ENCODE measurements at regions not wholly inside any gene's neighbourhood (a gene's known extent, or its start where the extent isn't known, plus 50 kb on each side); places are given as distances from the start of the nearest gene placed in this dataset.
"Not testable (repeated sequence)": the region's sequence is repeated elsewhere in the genome, so short reads cannot be mapped to it uniquely, and the experiment has no call there.

GRCh38 chr22:41023299-41023623 is 69.1 kb upstream of the EP300 start:
- in situ Hi-C loops (cut with MboI; ENCODE audit: low pct_unique_long_range_greater_than_20kb in 2 of 9, low sequenced_read_pairs in 9 of 9, unreplicated experiment in 9 of 9), result no loop called here
- no peak overlapping the region for H3K4me3 ChIP-seq
- WGBS, 10 experiments, result 50 to 100% (median 89%) methylated on average over 1 to 5 of the region's 5 CpGs
- no peak overlapping the region for H3K27ac ChIP-seq
- no peak for ATAC-seq (replicated peaks in 6 of 8)
- peaks cover 8 to 11% of the 10 kb centered on the region in 2 donors for H3K4me1 ChIP-seq (replicated peaks in 1 of 2)

- no peak overlapping the region for H3K27ac ChIP-seq
- ATAC-seq (replicated peaks in 6 of 8), result peak in 5 of 8 experiments; percentile 17 to 81 (median 53)
- WGBS, 10 experiments, result 8 to 100% (median 81%) methylated on average over 1 to 3 of the region's 3 CpGs; no CpG with 5 or more reads in 1 of the 10 experiments
- no peaks in the 10 kb centered on the region for H3K4me1 ChIP-seq (replicated peaks in 1 of 2)
- no peak overlapping the region for H3K4me3 ChIP-seq
- in situ Hi-C loops (cut with MboI; ENCODE audit: low pct_unique_long_range_greater_than_20kb in 2 of 9, low sequenced_read_pairs in 9 of 9, unreplicated experiment in 9 of 9), result no loop called here
Measured at GRCh38 chr22:41028841-41029240, 63.6 kb upstream of the EP300 start.

GRCh38 chr22:41030891-41031290 is 61.5 kb upstream of the EP300 start:
- Histone ChIP-seq H3K4me1 (replicated peaks in 1 of 2) (no peaks in the 10 kb centered on the region), H3K27ac (no peak overlapping the region), H3K4me3 (no peak overlapping the region)
- in situ Hi-C loops (cut with MboI; ENCODE audit: low pct_unique_long_range_greater_than_20kb in 2 of 9, low sequenced_read_pairs in 9 of 9, unreplicated experiment in 9 of 9), result no loop called here
- WGBS, 10 experiments, result 33 to 100% (median 100%) methylated on average over 1 to 4 of the region's 4 CpGs; no CpG with 5 or more reads in 3 of the 10 experiments
- no peak for ATAC-seq (replicated peaks in 6 of 8)

GRCh38 chr22:41034706-41035105 is 57.7 kb upstream of the EP300 start:
- 40 to 100% (median 80%) methylated on average over 1 to 4 of the region's 4 CpGs; no CpG with 5 or more reads in 3 of the 10 experiments for WGBS, 10 experiments
- no peak for ATAC-seq (replicated peaks in 6 of 8)
- peaks cover 0 to 8% of the 10 kb centered on the region in 2 donors for H3K4me1 ChIP-seq (replicated peaks in 1 of 2)

GRCh38 chr22:41036924-41037323 is 55.5 kb upstream of the EP300 start:
- no peak overlapping the region for H3K27ac ChIP-seq
- H3K4me3 ChIP-seq, result no peak overlapping the region
- peaks cover 0 to 8% of the 10 kb centered on the region in 2 donors for H3K4me1 ChIP-seq (replicated peaks in 1 of 2)
- peak in 4 of 8 experiments; percentile 35 to 66 (median 46) for ATAC-seq (replicated peaks in 6 of 8)
- 39 to 67% (median 58%) methylated on average over 2 to 7 of the region's 7 CpGs for WGBS, 10 experiments
- in situ Hi-C loops (cut with MboI; ENCODE audit: low pct_unique_long_range_greater_than_20kb in 2 of 9, low sequenced_read_pairs in 9 of 9, unreplicated experiment in 9 of 9), result no loop called here

More at GRCh38 chr22:41034706-41035105, 57.7 kb upstream of the EP300 start:
- Histone ChIP-seq H3K4me3 (no peak overlapping the region), H3K27ac (no peak overlapping the region)
- in situ Hi-C loops (cut with MboI; ENCODE audit: low pct_unique_long_range_greater_than_20kb in 2 of 9, low sequenced_read_pairs in 9 of 9, unreplicated experiment in 9 of 9), result no loop called here

GRCh38 chr22:41038732-41039131 is 53.7 kb upstream of the EP300 start:
- peaks cover 0 to 8% of the 10 kb centered on the region in 2 donors for H3K4me1 ChIP-seq (replicated peaks in 1 of 2)
- in situ Hi-C loops (cut with MboI; ENCODE audit: low pct_unique_long_range_greater_than_20kb in 2 of 9, low sequenced_read_pairs in 9 of 9, unreplicated experiment in 9 of 9), result no loop called here
- ATAC-seq (replicated peaks in 6 of 8), result peak in 1 of 8 experiments; percentile 31
- no peak overlapping the region for H3K4me3 ChIP-seq
- no peak overlapping the region for H3K27ac ChIP-seq
- WGBS, 10 experiments, result 8 to 75% (median 50%) methylated on average over 1 to 4 of the region's 4 CpGs; no CpG with 5 or more reads in 3 of the 10 experiments

GRCh38 chr22:41039641-41040040 is 52.8 kb upstream of the EP300 start:
- ATAC-seq (replicated peaks in 6 of 8); H3K27ac ChIP-seq; H3K4me3 ChIP-seq; in situ Hi-C loops (cut with MboI; ENCODE audit: low pct_unique_long_range_greater_than_20kb in 2 of 9, low sequenced_read_pairs in 9 of 9, unreplicated experiment in 9 of 9); H3K4me1 ChIP-seq (replicated peaks in 1 of 2): not testable (repeated sequence)
- 66 to 95% (median 84%) methylated on average over 2 to 9 of the region's 9 CpGs; no CpG with 5 or more reads in 1 of the 10 experiments for WGBS, 10 experiments

GRCh38 chr22:41040483-41040882 is 51.9 kb upstream of the EP300 start:
- in situ Hi-C loops (cut with MboI; ENCODE audit: low pct_unique_long_range_greater_than_20kb in 2 of 9, low sequenced_read_pairs in 9 of 9, unreplicated experiment in 9 of 9), result no loop called here
- Histone ChIP-seq H3K4me1 (replicated peaks in 1 of 2) (peaks cover 0 to 8% of the 10 kb centered on the region in 2 donors), H3K27ac (no peak overlapping the region), H3K4me3 (no peak overlapping the region)
- no peak for ATAC-seq (replicated peaks in 6 of 8)
- WGBS, 10 experiments, result 73 to 100% (median 88%) methylated on average over 1 of the region's 1 CpG; no CpG with 5 or more reads in 3 of the 10 experiments

GRCh38 chr22:41041532-41041931 is 50.9 kb upstream of the EP300 start:
- no peak for ATAC-seq (replicated peaks in 6 of 8)
- WGBS, 10 experiments, result 77 to 100% (median 94%) methylated on average over 1 to 5 of the region's 5 CpGs; no CpG with 5 or more reads in 1 of the 10 experiments
- in situ Hi-C loops (cut with MboI; ENCODE audit: low pct_unique_long_range_greater_than_20kb in 2 of 9, low sequenced_read_pairs in 9 of 9, unreplicated experiment in 9 of 9), result no loop called here
- no peak overlapping the region for H3K4me3 ChIP-seq
- peaks cover 0 to 8% of the 10 kb centered on the region in 2 donors for H3K4me1 ChIP-seq (replicated peaks in 1 of 2)
- H3K27ac ChIP-seq, result no peak overlapping the region

All from motor neuron (in vitro differentiated cells).